Activated T-cell treated with anti-CD3 and anti-CD28 coated beads, Interleukin-2, amount 50 U/mL, for 48 hours (primary cell): ENCODE measurements at regions not wholly inside any gene's neighbourhood (a gene's known extent, or its start where the extent isn't known, plus 50 kb on each side); places are given as distances from the start of the nearest gene placed in this dataset.
A peak's percentile ranks its signal among the peaks of the same experiment; 100 is the strongest.
"Not testable (repeated sequence)": the region's sequence is repeated elsewhere in the genome, so short reads cannot be mapped to it uniquely, and the experiment has no call there.

Source experiments
- DNase-seq, 2 experiments: peaks; one replicate each; pipeline ENCODE4 v3.0.0-alpha.2; 2020

DNA sequence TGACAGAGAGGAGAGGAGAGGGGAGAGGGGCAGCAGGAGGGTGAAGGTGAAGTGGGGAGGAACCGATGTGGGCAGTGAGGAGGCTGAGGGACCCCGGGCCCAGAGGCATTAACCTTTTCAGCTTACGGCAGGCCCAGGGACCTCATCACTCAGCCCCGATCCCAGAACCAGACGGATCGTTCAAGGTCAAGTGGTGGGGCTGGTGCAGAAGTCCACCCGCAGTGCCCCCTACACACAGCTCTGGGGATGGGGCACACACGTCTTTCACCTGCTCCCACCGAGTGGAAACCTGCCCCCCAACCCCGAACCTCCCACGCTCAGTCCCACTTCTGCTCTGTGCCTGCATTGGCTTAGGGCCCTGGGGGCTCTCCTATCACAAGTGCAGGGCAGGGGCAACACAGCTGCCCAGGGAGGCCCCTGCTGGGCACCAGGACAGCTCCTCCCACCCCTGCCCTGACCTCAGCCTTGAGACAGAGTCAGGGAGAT is 81.9 kb upstream of the GOLGA6L4 start:
- not testable (repeated sequence) for DNase-seq

DNA sequence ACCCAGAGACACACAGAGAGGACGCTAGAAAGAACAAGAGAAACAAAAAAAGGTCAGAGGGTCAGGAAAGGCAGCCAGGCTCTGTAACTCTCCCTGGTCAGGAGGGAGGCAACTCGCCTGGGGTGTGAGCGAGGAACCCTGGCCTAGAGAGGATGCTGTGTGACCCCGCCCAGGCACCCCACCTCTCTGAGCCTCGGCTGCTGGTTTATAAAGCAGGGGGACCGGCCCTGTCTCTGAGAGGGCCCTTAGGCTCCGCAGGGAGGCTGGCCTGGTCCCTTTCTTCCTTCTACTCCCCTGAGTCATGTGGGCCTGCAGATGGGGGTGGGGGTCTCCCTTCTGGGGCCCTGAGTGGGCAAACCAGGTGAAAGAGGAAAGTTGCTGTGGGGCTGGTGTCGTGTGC is 81.3 kb upstream of the GOLGA6L4 start:
- DNase-seq = not testable (repeated sequence)

DNA sequence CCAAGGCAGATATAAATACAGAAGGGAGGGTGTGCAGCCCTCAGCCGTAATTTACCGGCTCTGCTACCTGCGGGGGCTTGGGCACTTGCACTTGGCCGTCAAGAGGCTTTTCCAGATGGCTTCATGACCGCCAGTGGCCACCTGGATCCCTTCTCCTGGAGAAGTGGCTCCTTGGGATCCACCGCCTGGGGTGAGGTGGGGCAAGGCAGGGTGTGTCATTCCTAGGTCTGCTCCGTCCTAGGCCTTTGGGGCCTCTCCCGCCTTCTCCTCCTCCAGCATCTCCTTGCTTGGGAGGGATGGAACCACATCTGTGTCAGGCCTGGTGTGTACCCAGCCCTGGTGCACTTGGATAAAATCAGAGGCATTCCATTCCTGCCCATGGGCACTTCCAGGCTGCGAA is 80.8 kb upstream of the GOLGA6L4 start:
- not testable (repeated sequence) for DNase-seq

DNA sequence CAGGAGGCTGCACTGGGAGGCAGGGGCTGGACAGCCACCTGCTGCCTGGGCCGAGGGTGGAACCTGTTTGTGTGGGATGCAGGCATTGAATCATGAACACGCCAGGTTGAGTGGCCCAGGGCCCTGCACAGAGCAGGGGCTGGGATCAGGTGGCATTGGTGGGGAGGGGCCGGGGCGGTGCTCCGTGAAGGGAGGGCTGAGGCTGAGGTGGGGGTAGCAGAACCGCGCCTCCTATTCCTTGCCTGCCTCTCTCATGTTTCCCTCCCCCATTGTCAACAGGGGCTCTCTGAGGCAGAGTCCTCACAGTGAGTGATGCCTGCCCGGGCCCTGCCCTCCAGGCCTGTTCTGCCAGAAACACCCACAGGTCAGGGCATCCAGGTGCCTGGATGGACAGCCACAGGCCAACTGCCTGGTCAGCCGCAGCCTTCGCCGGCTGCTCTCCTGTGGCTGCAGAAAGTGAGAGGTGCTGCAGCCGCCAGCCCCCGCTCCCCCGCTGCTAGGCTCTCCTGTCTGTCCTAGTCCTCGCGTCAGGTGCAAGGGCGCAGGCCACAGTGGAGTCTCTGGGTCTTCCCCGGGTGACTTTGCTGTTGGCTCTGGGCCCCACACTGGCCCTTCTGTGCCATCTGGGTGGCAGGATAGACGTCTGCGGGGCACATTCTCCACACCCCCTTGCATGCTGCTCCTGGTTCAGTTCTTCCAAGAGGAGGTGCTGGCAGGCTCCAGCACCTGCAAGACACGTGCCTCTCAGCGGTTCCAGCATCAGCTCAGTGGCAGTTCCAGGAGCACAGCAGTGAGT is 79.6 kb upstream of the GOLGA6L4 start:
- not testable (repeated sequence) for DNase-seq

DNA sequence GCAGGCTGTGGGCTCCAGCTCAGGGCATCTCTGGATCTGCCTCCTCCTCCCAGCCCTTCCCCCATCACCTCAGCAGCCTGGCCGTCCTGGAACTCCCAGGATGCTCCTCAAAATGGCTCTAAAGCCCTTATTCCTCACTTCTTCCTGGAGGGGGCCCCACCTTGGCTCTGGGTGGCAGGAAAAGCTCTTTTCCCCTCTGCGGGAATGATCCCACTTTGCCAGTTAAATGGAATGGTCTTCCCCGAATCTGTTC is 79.1 kb upstream of the GOLGA6L4 start:
- not testable (repeated sequence) for DNase-seq

DNA sequence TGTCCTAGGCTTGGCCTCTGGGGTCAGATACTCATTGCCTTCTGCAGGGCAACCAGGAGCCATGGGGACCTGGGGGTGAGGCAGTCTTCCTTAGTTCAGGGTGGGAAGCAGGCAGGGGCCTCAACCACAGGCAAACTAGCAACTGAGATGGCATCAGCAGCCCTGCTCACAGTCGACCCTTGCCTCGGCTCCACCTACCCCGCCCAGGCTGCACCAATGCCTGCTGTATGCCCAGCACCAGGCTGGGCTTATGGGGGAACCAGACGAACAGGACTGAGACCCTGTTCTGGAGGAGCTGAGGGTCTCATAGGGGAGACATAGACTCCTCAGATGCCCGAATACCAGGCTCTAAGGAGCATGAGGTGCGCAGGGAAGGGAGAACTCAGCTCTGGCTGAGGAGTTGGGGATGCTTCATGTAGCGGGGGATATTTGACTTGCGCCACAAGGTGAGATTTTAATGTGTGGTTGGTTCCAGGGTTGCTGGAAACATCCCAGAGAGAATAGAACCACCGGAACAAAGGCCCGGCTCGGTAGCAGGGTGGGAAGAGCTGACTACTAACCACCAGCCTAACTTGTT is 78.4 kb upstream of the GOLGA6L4 start:
- not testable (repeated sequence) for DNase-seq

DNA sequence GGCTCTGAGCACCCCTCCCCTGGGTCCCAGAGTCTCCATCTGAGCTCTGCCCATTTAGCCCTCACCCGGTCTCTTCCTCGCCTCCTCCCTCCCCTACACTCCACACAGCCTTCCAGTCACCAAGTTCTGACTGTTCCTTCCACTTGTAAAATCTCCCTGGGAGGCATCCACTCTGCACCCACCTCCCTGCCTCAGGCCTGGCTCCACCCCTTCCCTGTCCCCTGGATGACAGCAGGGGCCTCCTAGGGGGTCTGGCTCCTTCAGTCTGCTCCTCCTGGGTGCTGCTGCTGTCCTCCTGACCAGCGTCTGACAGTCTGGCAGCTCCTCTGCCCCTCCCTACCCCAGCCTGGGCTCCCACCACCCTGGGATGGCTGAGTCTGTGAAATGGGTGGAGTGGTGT is 77.7 kb upstream of the GOLGA6L4 start:
- not testable (repeated sequence) for DNase-seq

DNA sequence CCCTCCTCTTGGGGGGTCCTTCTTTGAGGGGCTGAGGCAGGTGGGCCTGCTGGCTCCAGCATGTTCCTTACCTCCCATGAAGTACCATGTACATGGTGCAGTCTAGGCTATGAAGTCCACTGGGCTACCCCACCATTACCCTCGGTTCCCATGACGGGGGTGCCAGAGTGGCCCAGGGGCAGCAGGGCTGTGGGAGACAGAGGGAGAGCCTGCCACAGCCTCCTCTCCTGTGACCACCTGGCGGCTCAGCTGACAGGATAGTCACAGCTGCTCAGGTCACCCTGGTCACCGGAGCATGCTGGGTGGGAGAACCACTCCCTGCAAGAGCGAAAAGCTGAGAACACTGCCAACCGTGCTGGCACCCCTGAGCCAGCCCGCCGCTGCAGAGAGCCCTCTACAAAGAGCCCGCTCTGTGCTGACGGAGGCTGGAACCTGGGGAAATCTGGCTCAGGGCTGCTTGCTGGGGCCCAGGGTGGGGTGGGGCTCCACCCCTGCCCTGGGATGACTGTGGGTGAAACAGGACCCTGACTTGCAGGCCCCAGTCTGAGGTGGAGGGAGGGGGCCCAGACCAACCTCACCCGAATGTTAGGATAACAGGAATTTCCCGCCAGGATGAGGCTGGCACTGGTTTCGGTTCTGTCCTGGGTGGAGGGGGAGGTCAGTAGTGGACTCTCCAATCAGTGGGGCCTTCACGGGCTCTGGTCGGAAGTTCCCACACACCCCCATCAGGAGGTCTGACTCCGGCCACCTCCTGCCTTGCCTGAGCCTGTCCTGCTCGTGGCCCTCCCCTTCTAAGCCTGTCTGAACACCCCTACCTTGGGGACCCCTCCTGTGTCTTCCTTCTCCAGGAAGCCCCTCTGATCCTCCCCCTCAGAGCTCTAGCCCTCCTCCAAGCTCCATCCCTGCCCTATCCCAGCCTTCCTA is 76.0 kb upstream of the GOLGA6L4 start:
- DNase-seq = not testable (repeated sequence)

DNA sequence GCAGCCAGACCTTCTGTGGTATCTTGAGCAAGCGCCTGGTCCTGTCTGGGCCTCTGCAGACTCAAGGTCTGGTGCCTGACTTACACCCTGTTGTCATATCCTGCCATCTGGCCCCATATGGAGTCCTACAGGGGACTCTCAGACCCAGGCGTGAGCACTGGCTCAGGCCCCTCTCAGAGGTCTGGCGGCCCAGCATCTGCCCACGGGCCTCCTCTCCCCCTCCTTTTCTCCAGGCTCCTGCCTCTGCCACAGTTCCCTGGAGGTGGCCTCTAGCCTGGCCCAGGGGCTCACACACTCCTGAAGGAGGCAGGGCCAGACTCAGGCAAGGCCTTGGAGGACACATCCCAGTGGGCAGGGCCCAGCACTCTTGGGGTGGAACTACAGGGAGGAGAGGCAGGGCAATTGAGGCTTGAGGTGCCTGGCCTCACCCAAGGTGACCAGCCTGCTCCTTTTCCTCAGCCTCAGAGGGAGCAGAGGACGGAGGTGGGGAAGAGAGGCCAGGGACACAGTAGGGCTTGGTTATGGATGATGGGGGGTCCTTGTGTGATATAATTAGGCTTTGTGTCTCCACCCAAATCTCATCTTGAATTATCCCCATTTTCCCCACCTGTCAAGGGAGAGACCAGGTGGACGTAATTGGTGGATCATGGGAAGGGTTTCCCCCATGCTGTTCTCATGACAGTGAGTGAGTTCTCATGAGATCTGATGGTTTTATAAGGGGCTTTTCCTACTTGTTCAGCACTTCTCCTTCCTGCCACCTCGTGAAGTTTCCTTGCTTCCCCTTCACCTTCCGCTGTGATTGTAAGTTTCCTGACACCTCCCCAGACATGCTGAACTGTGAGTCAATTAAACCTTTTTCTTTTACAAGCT is 70.9 kb upstream of the GOLGA6L4 start:
- peak in 1 of 2 experiments; percentile 15 for DNase-seq

DNA sequence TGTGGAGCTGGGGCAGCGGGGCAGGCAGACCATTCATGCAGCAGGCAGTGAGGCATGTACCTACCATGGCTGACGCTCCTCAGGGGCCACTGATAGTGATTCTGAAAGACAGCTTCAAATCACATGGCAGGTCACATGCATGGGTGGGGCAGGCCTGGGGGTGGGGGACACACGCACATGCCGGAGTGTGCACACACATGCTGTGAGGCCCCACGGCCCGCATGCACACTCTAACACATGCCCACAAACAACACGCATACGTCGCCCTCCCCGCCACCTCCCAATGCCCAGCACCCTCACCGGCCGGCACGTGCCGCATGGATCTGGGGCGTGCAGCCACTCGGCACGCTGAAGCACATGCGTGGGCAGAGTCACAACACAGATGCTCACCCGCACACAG is 65.5 kb upstream of the GOLGA6L4 start:
- DNase-seq = not testable (repeated sequence)

DNA sequence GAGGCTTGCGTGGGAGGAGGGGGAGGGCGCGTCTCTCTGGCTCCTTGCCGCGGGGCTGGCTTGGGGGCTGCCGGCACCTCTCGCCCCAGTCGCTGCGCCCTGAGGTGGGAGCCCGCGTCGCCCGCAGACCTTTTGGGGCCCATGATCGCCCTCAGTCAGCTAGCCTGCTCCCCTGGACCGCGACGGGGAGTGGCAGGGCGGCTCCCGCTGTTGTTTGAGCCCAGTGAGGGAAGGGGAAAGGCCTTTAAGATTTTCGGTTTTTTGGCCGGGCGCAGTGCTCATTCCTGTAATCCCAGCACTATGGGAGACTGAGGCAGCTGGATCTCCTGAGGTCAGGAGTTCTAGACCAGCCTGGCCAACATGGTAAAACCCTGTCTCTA is 62.4 kb upstream of the GOLGA6L4 start:
- peak; percentile 45 to 47 for DNase-seq
